Colonic mucosa (tissue), 4 donors: ENCODE measurements at regions not wholly inside any gene's neighbourhood (a gene's known extent, or its start where the extent isn't known, plus 50 kb on each side); places are given as distances from the start of the nearest gene placed in this dataset.
"Not testable (repeated sequence)": the region's sequence is repeated elsewhere in the genome, so short reads cannot be mapped to it uniquely, and the experiment has no call there.

Experiments used
- DNase-seq: peaks from one replicate; pipeline ENCODE4 v3.0.0-alpha.2; 2020
- H3K27ac ChIP-seq: fragments of 200-600 bp; one replicate; pipeline ENCODE4 v1.8.0; 2021
- H3K27me3 ChIP-seq: fragments of 200-600 bp; one replicate; pipeline ENCODE4 v1.8.0; 2021
- H3K36me3 ChIP-seq: fragments of 200-600 bp; one replicate; pipeline ENCODE4 v1.8.0; 2021
- H3K4me1 ChIP-seq: fragments of 200-600 bp; one replicate; pipeline ENCODE4 v1.8.0; 2021; ENCODE audit warnings: mild to moderate bottlenecking
- H3K4me3 ChIP-seq: fragments of 200-600 bp; one replicate; pipeline ENCODE4 v1.8.0; 2021
- H3K9ac ChIP-seq, 2 donors: one replicate each; pipeline ENCODE4 v1.7.0; 2013; ENCODE audit warnings: control low read depth in 2 of 2, low read depth in 2 of 2, low read length in 2 of 2
- H3K9me3 ChIP-seq: fragments of 200-600 bp; one replicate; pipeline ENCODE4 v1.8.0; 2021
- intact Hi-C: fragments of 100-400 bp; cut with DNase I; formaldehyde crosslinking; loops from one replicate; pipeline ENCODE4 v1.14.1; 2022
- TF ChIP-seq, protein P1 (sequence below): fragments of 200-600 bp; IDR thresholded peaks from one replicate; pipeline ENCODE4 v1.8.0; 2022; ENCODE audit warnings: antibody characterized with exemption, mild to moderate bottlenecking
- donor health status: healthy.
- donor health status: DM: no; HTN: no; CAD: no.
- donor health status: DM: no; HTN: no; CAD: no.

DNA sequence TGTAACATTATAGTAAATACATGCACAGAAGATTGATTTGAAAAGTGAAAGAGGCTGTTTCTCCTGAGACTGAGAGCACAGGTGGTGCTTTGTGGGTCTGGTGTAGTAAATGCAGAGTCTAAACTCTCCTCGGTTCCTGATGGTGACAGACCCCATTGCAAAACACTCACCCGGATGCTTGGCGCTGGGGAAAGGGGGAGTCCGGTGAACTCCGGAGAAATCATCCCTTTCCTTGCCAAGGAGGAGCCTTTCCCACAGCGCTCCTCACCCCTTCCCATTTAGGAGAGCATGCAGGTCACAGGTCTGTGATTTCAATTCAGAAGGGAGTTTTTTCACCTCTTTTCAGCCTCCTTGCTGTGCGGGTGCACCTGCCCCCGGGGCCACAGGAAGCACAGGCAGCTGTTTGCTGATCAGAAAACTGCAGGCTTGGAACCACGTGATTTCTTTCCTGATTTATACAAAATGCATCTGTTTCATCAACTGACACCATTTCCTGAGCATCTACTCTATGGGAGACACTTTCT, 75.6 kb upstream of the LYZL2 start:
- Histone ChIP-seq H3K36me3 (no peaks in the 10 kb centered on the region), H3K4me3 (no peak overlapping the region), H3K9me3 (no peaks in the 10 kb centered on the region), H3K27ac (peak overlapping the region; percentile 57), H3K9ac (no peak overlapping the region), H3K27me3 (no peaks in the 10 kb centered on the region), H3K4me1 (no peaks in the 10 kb centered on the region)
- intact Hi-C loops: no loop called here
- TF ChIP-seq, protein P1, sequence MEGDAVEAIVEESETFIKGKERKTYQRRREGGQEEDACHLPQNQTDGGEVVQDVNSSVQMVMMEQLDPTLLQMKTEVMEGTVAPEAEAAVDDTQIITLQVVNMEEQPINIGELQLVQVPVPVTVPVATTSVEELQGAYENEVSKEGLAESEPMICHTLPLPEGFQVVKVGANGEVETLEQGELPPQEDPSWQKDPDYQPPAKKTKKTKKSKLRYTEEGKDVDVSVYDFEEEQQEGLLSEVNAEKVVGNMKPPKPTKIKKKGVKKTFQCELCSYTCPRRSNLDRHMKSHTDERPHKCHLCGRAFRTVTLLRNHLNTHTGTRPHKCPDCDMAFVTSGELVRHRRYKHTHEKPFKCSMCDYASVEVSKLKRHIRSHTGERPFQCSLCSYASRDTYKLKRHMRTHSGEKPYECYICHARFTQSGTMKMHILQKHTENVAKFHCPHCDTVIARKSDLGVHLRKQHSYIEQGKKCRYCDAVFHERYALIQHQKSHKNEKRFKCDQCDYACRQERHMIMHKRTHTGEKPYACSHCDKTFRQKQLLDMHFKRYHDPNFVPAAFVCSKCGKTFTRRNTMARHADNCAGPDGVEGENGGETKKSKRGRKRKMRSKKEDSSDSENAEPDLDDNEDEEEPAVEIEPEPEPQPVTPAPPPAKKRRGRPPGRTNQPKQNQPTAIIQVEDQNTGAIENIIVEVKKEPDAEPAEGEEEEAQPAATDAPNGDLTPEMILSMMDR: no peak
- no peak for DNase-seq

DNA sequence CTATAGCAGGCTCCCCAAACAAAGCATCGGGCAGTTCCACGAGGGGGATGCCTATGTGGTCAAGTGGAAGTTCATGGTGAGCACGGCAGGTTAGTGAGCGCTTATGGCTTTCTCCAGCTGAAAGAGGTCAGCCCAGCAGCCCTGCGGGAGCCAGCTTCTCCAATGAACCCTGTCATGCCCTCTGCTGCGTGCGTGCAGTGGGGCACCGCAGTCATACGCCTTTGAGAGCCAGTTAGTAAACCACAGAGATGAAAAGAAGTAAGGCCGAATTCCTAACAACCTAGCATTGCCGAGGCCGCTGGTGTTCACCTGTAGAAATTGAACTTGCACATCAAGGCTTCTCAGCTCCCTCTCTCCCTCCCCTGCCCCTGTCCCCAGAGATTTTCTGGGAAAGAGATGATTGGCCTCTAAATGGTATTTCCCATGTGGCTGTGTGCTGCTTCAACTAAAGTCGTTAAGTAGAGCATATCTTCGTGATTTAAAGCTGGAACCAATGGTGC, 75.1 kb upstream of the LYZL2 start:
- peak overlapping the region in 1 of 2 donors; percentile 24 for H3K9ac ChIP-seq
- H3K27me3 ChIP-seq, H3K9me3 ChIP-seq, H3K4me3 ChIP-seq, DNase-seq, H3K4me1 ChIP-seq, H3K36me3 ChIP-seq, intact Hi-C loops: not testable (repeated sequence)
- peak overlapping the region; percentile 27 for H3K27ac ChIP-seq

DNA sequence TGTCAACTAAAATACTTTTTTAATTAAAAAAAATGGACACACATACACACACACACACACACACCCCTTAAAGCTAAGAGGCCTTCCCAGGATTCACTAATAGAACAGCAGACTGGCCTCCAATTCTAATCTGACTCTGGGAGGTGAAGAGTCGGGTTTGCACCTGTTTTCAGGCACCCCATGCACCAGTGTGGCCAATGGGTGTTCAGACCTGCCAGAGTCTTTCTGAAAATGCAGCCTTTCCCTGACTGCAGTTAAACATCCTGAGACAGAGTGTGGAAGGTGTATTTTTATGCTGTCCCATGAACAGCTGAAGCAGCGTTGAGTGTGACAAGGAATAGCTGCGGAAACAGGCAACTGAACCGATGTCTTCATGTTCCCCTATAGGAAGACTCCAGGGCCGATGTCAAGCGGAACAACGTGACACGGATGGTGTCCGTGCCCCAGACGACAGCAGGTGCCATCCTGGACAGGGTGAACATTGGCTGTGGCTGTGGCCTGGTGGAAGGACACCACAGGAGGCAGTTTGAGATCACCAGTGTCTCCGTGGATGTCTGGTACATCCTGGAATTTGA, 74.6 kb upstream of the LYZL2 start:
- Histone ChIP-seq H3K36me3 (no peaks in the 10 kb centered on the region), H3K27ac (peak overlapping the region; percentile 27), H3K27me3 (no peaks in the 10 kb centered on the region), H3K4me3 (no peak overlapping the region), H3K4me1 (no peaks in the 10 kb centered on the region), H3K9me3 (no peaks in the 10 kb centered on the region), H3K9ac (peak overlapping the region in 1 of 2 donors; percentile 24)
- intact Hi-C loops: no loop called here
- no peak for DNase-seq
- TF ChIP-seq, protein P1: no peak

DNA sequence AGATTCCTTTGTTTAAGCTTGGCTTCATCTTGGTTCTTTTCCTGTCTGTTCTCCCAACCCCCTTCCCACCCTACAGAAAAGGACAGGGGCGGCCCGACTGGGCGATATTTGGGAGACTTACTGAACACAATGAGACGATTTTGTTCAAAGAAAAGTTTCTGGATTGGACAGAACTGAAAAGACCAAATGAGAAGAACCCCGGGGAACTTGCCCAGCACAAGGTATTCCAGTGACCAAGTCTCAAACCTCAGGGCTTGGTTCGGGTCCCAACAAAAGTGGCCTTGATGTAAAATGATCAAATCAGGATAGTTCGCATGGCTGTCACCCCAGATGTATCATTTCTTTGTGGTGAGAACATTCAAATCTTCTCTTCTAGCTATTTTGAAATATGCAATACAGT, 73.9 kb upstream of the LYZL2 start:
- intact Hi-C loops, H3K4me3 ChIP-seq, H3K36me3 ChIP-seq, H3K9ac ChIP-seq, H3K9me3 ChIP-seq, H3K27me3 ChIP-seq, H3K27ac ChIP-seq, H3K4me1 ChIP-seq, DNase-seq: not testable (repeated sequence)

DNA sequence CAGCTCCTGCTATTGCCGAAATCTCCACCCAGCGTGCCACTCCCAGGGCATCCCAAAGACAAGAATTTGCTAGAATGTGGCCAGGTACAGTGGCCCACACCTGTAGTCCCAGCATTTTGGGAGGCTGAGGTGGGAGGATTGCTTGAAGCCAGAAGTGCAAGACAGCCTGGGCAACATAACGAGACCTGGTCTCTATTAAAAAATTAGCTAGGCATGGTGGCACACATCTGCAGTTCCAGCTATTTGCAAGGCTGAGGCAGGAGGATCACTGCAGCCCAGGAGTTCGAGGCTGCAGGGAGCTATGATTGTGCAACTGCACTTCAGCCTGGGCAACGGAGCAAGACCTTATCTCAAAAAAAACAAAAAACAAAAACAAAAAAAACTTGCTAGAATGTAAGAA, 73.3 kb upstream of the LYZL2 start:
- no peak for DNase-seq
- Histone ChIP-seq H3K4me1 (no peaks in the 10 kb centered on the region), H3K27me3 (no peaks in the 10 kb centered on the region), H3K27ac (no peak overlapping the region), H3K9me3 (no peaks in the 10 kb centered on the region), H3K9ac (no peak overlapping the region), H3K36me3 (no peaks in the 10 kb centered on the region), H3K4me3 (no peak overlapping the region)
- TF ChIP-seq, protein P1: no peak
- intact Hi-C loops: no loop called here

DNA sequence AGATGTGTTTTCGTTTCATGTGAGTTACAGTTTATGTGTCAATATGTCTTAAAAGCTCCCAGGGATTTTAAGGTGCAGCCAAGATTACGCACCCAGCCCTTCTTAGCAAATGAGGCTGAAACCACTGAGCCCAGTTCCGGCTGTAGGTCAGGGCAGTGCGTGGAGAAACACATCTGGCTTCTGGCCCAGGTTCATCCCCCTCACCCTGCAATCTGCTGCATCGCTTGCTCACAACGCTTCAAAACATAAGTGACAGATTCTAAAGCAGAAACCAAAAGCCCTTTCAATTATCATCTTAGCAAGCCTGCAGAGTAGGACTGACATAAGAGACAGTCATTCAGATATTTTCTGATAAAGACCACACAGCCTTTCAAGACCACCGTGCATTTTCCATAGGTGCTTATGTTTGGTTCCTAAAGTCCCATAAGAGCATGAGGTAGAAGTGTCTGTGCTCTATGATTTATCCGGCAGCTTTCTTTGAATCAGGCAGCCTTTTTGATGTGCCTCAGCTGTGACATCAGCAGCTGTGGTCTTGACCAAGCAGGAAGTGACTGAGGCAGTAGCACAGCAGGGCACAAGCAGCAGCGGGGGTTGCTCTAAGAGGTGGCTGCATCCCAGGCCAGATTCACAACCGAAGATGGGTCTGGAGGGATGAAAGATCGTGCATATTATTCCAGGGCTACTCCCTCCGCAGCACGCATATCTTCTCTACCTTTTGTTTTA, 72.1 kb upstream of the LYZL2 start:
- Histone ChIP-seq H3K27me3 (no peaks in the 10 kb centered on the region), H3K9me3 (no peaks in the 10 kb centered on the region), H3K4me1 (no peaks in the 10 kb centered on the region), H3K27ac (peak overlapping the region; percentile 40), H3K9ac (no peak overlapping the region), H3K36me3 (no peaks in the 10 kb centered on the region), H3K4me3 (no peak overlapping the region)
- intact Hi-C loops: no loop called here
- TF ChIP-seq, protein P1: no peak
- peak; percentile 29 for DNase-seq
